GM10248 (cell line): ENCODE measurements at regions not wholly inside any gene's neighbourhood (a gene's known extent, or its start where the extent isn't known, plus 50 kb on each side); places are given as distances from the start of the nearest gene placed in this dataset.
"Not testable (repeated sequence)": the region's sequence is repeated elsewhere in the genome, so short reads cannot be mapped to it uniquely, and the experiment has no call there.

ENCODE experiments used
- CTCF ChIA-PET: fragments of 300-600 bp; sonication (Branson Sonifier 250); formaldehyde crosslinking; extraction: SDS; loops from one replicate; lab custom pipeline; 2021; ENCODE audit warnings: antibody characterized with exemption; lab: Yijun Ruan, JAX
- POLR2A ChIA-PET: fragments of 350-650 bp; sonication (Branson Sonifier 250); formaldehyde crosslinking; extraction: SDS; loops from one replicate; lab custom pipeline; 2020; ENCODE audit warnings: antibody characterized with exemption; lab: Yijun Ruan, JAX
- DNase-seq: peaks from one replicate; pipeline ENCODE4 v3.0.0; 2012; ENCODE audit errors: extremely low spot score

DNA sequence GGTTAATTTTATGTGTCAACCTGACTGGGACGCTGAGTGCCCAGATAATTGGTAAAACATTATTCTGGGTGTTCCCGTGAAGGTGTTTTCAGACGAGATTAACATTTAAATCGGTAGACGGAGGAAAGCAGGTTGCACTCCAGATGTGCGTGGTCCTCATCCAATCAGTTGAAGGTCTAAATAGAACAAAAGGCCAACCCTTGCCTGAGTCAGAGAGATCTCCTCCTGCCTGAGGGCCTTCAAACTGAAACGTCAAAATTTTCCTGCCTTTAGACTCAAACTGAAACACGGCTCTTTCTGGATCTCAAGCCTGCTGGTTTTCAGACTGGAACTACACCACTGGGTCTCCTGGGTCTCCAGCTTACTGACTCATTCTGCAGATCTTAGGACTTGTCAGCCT, 70.9 kb downstream of the NPIPA5 start:
- POLR2A ChIA-PET, DNase-seq, CTCF ChIA-PET: not testable (repeated sequence)

DNA sequence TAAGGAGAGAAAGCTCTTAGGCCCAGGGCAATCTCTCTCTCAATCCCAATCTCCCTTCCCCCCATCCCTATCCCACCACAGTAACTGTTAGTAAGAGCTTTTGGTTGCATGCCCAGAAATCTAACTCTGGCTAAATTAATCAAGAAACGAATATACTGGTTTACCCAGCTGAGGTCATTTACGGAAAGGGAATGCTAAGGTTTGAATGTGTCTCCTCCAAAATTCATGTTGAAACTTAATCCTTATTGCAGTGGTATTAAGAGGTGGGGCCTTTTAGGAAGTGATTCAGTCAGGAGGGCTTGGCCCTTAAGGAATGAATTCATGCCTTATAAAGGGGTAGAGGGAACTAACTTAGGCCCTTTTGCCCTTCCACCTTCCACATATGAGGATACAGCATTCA, 72.2 kb downstream of the NPIPA5 start:
- CTCF ChIA-PET, POLR2A ChIA-PET: not testable (repeated sequence)

DNA sequence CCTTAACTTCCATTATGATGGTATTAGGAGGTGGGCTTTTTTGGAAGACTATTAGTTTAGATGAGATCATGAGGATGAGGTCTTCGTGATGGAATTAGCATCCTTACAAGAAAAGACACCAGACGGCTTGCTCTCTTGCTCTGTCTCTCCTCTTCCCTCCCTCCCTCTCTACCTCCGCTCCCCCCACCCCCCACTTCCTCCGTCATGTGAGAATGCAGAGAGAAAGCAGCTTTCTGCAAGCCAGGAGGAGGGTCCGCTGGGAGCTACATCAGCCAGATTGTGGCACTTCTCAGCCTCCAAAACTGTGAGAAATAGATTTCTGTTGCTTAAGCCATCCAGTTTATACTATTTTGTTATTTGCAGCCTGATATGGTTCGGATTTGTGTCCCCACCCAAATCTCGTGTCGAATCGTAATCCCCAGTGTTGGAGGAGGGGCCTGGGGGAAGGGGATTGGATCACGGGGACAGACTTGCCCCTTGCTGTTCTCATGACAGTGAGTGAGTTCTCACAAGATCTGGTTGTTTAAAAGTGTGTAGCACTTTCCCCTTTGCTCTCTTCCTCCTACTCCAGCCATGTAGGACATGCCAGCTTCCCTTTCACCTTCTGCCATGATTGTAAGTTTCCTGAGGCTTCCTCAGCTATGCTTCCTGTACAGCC, 74.3 kb downstream of the NPIPA5 start:
- CTCF ChIA-PET = not testable (repeated sequence)

More for the DNA sequence above, 72.2 kb downstream of the NPIPA5 start:
- not testable (repeated sequence) for DNase-seq

DNA sequence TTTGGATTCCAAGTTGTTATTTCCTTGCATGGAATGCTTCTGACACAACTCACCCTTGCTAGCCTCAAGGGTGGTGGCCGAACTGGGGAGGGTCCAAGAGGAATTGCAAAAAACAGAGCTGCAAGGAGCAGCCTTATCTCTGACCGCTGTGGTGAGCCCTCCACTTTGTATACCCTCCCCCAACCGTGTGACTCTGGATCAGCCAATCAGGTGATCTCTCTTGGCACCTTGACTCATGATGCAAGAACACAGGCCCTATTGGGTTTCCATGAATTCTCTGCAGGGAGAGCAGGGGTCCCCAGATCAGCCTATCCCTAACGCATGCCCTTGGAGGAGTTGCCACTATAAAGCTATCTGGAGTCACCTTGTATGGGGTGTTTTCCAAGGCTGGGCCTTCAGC, 81.0 kb downstream of the NPIPA5 start:
- DNase-seq, CTCF ChIA-PET, POLR2A ChIA-PET: not testable (repeated sequence)

More for the DNA sequence above, 74.3 kb downstream of the NPIPA5 start:
- DNase-seq, POLR2A ChIA-PET: not testable (repeated sequence)

DNA sequence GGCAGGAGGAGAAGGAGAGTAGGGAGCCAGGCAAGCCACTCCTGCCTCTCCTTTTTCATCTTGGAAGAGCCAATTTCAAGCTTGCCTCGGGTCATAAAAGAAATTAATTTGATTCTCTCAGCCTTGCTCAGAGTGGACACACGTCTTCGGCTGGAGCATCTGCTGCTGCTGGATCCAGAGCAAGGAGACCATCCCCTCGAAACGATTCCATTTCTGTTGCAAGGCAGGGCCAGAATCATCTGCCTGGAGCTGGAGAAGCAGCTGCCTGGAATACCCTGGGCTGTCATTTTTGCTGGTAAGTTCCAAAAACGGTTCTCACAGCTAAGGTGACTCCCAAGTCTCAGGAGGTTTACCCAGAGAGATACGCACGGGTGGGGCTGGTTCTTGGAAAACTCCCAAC, 103.3 kb downstream of the NPIPA5 start:
- POLR2A ChIA-PET, CTCF ChIA-PET, DNase-seq: not testable (repeated sequence)

DNA sequence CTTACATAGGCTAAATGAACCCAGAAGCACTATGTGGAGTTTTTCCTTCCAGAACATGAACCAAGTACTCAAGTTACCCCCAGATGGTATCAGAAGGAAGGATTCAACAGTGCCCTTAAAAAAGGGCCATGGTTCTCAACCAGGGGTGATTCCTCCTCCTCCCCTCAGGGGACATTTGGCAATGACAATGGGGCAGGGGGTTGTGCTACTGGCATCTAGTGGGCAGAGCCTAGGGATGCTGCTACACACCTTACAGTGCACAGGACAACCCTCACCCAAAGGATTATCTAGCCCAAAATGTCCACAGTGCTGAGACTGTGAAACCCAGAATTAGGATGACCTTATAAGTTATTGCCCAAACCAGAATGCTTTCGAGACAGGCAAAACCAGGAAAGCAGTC, 104.1 kb downstream of the NPIPA5 start:
- CTCF ChIA-PET, POLR2A ChIA-PET, DNase-seq: not testable (repeated sequence)

DNA sequence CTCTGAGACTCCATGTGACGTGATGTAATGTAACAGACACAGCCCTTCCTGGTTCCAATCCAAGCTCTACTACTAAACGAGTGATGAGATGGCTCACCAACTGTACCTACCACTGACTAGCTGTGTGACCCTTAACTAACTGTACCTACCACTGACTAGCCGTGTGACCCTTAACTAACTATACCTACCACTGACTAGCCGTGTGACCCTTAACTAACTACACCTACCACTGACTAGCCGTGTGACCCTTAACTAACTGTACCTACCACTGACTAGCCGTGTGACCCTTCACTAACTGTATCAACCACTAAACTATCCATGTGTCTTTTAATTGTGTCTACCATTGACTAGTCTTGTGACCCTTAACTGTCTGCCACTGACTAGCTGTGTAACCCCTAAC, 111.2 kb downstream of the NPIPA5 start:
- DNase-seq, CTCF ChIA-PET, POLR2A ChIA-PET: not testable (repeated sequence)

DNA sequence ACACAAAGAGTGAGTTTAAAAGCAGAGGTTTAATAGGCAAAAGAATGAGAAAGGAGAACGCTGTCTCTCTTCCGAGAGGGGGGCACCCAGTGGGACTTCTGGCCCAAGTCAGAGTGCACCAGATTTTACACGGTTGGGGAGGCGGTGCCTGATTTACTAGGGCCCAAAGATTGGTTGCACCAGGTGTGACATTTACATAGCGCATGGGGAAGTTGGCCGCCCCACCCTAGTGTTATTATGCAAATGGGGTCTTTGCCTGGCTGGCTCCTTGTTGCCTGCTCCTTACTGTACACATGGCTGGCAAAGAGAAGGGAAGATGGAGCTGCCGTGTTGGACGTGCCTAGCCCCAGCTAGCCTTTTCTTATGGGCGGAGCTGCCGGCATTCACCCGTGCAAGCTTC, 115.9 kb downstream of the NPIPA5 start:
- POLR2A ChIA-PET, DNase-seq, CTCF ChIA-PET: not testable (repeated sequence)

DNA sequence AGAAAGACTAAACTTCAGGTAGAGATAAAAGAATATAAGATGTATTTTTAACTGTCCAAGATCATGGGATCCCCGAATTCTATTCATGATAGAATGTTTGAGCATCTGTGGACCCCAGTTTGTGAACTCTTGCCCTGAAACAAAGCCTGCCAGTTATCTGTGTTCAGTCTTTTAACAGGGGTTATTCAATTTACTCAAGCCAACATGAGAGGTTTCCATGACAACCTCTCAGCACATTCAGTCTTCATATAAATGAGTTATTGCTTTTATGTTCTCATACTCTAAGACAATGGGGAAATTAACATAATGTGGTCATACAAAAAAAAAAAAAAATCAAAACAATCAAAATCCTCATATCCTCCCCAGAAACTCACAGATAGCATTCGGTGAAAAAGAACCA, 130.1 kb downstream of the NPIPA5 start:
- DNase-seq, POLR2A ChIA-PET, CTCF ChIA-PET: not testable (repeated sequence)

DNA sequence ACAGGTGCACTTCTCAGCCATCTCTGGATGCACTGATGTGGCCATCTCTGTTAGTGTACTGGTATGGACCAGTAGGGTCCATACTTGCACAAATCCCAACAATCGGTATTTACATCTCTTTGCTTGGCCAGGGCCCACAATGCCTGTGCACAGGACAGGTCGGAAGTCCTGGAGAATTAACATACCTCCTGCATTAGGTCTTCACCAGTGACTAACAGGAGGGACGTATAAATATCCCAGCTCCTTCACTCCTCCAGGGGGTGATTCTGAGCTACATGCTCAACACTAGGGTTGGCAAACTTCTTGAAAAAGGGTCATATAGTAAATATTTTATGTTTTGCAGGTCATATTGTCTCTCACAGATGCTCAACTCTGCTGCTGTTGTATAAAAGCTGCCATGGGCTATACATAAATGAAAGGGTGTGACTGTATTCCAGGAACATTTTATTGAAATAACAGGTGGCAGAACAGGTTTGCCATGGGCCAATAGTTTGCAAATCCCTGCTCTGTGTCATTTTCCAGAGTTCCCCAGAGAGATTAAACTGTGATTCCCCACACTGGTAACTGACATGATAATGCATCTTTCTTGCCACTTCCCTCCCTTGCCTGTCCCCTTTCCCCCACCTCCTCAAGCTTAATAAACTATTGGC, 141.3 kb downstream of the NPIPA5 start:
- CTCF ChIA-PET, DNase-seq, POLR2A ChIA-PET: not testable (repeated sequence)

DNA sequence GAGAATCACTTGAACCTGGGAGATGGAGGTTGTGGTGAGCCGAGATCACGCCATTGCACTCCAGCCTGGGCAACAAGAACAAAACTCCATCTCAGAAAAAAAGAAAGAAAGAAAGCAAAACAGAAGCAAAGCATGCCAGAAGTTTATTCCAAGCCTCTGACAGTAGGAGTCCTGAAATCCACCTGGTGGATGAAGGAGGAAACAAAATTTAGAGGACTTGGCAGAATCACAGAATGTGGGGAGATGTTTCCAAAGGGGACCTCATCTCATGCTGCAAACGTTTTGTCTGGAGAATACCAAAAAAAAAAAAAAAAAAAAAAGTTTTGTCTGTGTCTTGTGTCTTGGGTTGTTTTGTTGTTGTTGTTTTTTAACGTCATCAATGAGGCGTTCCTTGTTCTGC, 141.1 kb upstream of the RRN3 start:
- POLR2A ChIA-PET, DNase-seq, CTCF ChIA-PET: not testable (repeated sequence)

DNA sequence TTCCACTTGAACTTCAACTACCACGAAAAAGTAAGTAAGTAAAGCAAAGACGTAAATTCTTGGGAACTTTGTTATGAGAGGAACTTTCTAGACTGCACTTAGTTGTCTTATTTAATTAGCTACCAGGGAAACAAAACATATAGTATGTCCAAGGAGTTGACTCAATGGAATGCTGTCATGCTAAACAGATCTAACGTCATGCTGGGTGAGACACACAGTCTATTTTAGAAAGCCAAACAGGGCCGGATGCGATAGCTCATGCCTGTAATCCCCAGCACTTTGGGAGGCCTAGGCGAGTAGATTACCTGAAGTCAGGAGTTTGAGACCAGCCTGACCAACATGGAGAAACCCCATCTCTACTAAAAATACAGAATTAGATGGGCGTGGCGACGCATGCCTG, 140.6 kb upstream of the RRN3 start:
- POLR2A ChIA-PET, DNase-seq, CTCF ChIA-PET: not testable (repeated sequence)

DNA sequence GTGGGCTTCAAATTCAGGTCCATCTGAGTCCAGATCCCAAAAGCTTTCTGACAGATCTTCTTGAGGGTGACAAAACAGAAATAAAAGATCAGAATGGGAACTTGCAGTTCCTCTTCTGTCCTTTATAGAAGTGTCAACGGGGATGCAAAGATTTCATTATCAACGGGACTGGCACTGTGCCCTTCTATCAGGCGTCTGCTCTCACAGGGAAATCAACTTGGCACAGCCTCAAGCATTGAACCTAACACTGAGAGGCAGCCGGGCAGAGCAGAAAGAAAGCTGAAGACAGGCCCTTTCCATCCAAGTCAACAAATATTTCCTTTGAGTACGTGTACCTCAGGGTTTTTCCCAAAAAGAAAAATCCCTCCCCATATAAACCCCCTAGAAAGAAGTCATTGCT, 136.4 kb upstream of the RRN3 start:
- CTCF ChIA-PET, POLR2A ChIA-PET, DNase-seq: not testable (repeated sequence)

DNA sequence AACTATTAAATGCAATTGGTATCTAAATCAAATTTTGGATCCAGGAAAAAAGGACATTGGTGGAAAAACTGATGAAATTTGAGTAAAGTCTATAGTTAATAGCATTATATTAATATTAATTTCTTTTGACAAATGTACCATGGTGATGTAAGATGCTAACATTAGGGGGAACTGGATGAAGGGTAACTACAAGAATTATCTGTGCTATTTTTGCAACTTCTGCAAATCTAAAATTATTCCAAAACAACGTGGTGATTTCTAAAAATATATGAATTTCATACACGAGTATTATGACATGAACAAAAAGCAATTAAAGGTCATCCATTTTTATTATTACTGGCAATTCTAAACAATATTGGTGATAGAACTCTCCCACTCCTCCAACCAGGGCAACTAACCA, 135.6 kb upstream of the RRN3 start:
- CTCF ChIA-PET, DNase-seq, POLR2A ChIA-PET: not testable (repeated sequence)

DNA sequence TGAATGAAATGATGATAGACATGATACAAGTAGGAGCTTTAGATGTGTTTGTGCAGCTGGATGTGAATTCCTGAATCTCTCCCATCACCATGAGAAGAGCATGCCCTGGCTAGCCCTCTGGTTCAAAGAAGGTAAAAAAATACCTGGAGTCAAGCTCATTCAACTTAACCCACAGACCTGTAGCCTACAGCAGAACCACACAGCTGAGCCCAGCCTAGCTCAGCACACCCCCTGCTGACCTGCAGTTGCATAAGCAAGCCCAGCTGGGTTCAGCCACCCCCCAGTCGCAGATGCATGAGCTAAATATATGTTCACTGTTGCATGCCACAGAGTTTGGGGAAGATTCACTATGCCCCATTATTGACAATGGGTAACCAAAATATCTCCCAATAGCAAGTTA, 130.6 kb upstream of the RRN3 start:
- DNase-seq, POLR2A ChIA-PET, CTCF ChIA-PET: not testable (repeated sequence)

DNA sequence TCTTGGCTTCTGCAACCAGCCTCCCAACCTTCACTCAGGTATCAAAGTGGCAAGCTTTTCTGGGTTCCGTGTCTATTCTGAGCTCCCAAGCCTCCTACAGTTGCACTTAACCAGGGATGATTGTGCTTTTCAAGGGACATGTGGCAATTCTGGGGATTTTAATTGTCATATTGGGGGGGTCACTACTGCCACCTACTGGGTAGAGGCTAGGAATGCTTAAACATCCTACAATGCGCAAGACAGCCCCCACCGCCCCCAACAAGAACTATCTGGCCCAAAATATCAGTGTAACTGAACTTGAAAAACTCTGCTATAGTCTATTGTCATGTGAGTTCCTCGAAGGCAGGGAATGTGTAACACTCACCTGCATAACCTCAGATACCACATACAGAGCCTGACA, 129.3 kb upstream of the RRN3 start:
- POLR2A ChIA-PET, DNase-seq, CTCF ChIA-PET: not testable (repeated sequence)
